A673 (cell line): ENCODE measurements at regions not wholly inside any gene's neighbourhood (a gene's known extent, or its start where the extent isn't known, plus 50 kb on each side); places are given as distances from the start of the nearest gene placed in this dataset.

Experiments
- BruUV-seq: library from RNA; stranded (reverse); fragments of 400-500 nt; replicated peaks from 2 replicates; lab custom pipeline; 2021; lab: Mats Ljungman, UMichigan
- CTCF ChIA-PET: fragments of 300-600 bp; sonication (Branson Sonifier 250); formaldehyde crosslinking; loops from one replicate; lab custom pipeline; 2022; ENCODE audit warnings: antibody characterized with exemption; lab: Charles Lee
- POLR2A ChIA-PET: fragments of 300-600 bp; sonication (Branson Sonifier 250); formaldehyde crosslinking; loops from one replicate; lab custom pipeline; 2022; ENCODE audit warnings: antibody characterized with exemption; ENCODE audit not compliant: low non-redundant PET; lab: Charles Lee
- DNase-seq: peaks from one replicate; pipeline ENCODE4 v3.0.0-alpha.2; 2015; ENCODE audit warnings: low spot score
- H3K27ac ChIP-seq: fragments of 200-600 bp; sonication (generic); 2 replicates; pipeline ENCODE4 v1.5.1; 2016; ENCODE audit warnings: mixed run types, low read depth, mild to moderate bottlenecking, mixed read lengths, antibody characterized with exemption, low read length; ENCODE audit not compliant: poor library complexity, severe bottlenecking
- H3K27me3 ChIP-seq: fragments of 200-600 bp; sonication (generic); replicated peaks from 2 replicates; pipeline ENCODE4 v1.6.1; 2017; ENCODE audit warnings: mixed run types, low read depth, mild to moderate bottlenecking, mixed read lengths, antibody characterized with exemption, low read length; ENCODE audit not compliant: insufficient read depth, poor library complexity
- H3K36me3 ChIP-seq: fragments of 200-600 bp; sonication (generic); 2 replicates; pipeline ENCODE4 v1.6.1; 2016; ENCODE audit warnings: mixed run types, mild to moderate bottlenecking, mixed read lengths, antibody characterized with exemption, low read length; ENCODE audit not compliant: insufficient read depth, poor library complexity, severe bottlenecking
- H3K4me1 ChIP-seq: fragments of 200-600 bp; sonication (generic); 2 replicates; pipeline ENCODE4 v1.6.1; 2017; ENCODE audit warnings: mixed run types, mild to moderate bottlenecking, mixed read lengths, antibody characterized with exemption, low read length; ENCODE audit not compliant: insufficient read depth, poor library complexity, severe bottlenecking
- H3K4me3 ChIP-seq: fragments of 200-600 bp; sonication (generic); 2 replicates; pipeline ENCODE4 v1.5.1; 2016; ENCODE audit warnings: low read depth, mixed run types, mild to moderate bottlenecking, mixed read lengths, low read length; ENCODE audit not compliant: poor library complexity, severe bottlenecking
- H3K9me3 ChIP-seq: fragments of 200-600 bp; sonication (generic); 2 replicates; pipeline ENCODE4 v1.6.1; 2016; ENCODE audit warnings: mixed run types, low read depth, mild to moderate bottlenecking, mixed read lengths, antibody characterized with exemption, low read length; ENCODE audit not compliant: poor library complexity, severe bottlenecking
- CTCF ChIP-seq: fragments of 300-800, 200-600 bp; sonication (generic); conservative IDR thresholded peaks from 2 replicates; pipeline ENCODE4 v1.5.1; 2017; ENCODE audit warnings: low read depth, mild to moderate bottlenecking, antibody characterized with exemption, low read length, moderate library complexity, mixed read lengths
- EZH2 ChIP-seq: fragments of 200-600 bp; sonication (generic); IDR thresholded peaks from 2 replicates; pipeline ENCODE4 v1.6.1; 2017; ENCODE audit warnings: borderline replicate concordance, low read depth, mild to moderate bottlenecking, mixed read lengths, antibody characterized with exemption, low read length; ENCODE audit not compliant: poor library complexity, severe bottlenecking
- intact Hi-C: fragments of 100-400 bp; cut with micrococcal nuclease; formaldehyde crosslinking; loops from one replicate; pipeline ENCODE4 v1.10.0; 2022; ENCODE audit not compliant: unreplicated experiment

DNA sequence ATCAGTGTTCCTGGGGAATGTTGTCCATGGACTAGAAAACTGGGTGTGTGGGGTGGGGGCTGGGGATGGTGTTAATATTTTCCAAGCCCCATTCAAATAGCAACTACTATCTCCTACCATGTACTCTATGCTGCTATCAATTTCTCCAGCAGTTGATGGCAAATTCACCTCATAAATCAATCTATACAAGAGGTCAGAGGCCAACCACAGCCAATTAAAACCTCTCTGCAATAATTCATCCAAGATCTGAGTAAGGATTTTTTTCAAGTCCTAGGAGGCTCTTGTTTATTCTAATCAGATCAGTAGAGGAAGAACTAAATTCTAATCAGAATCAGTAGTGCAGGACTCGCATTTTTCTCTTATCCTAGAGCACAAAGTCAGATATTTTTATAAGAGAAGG lies 73.4 kb upstream of the WT1 start:
- peaks cover 6% of the 10 kb centered on the region for H3K4me1 ChIP-seq
- intact Hi-C loops, result no loop called here
- no peak overlapping the region for H3K4me3 ChIP-seq
- peaks cover 6% of the 10 kb centered on the region for H3K27me3 ChIP-seq
- POLR2A ChIA-PET, result no interaction called here
- CTCF ChIA-PET, result no interaction called here
- no peaks in the 10 kb centered on the region for H3K9me3 ChIP-seq
- H3K27ac ChIP-seq, result no peak overlapping the region
- TF ChIP-seq EZH2 (no peak), CTCF (no peak)
- no peaks in the 10 kb centered on the region for H3K36me3 ChIP-seq
- no peak for DNase-seq
- BruUV-seq, result no TSS peak

GRCh38 chr11:32500001-32500400 lies 64.7 kb upstream of the WT1 start:
- Histone ChIP-seq H3K4me3 (no peak overlapping the region), H3K27ac (no peak overlapping the region), H3K9me3 (no peaks in the 10 kb centered on the region), H3K4me1 (no peaks in the 10 kb centered on the region), H3K36me3 (no peaks in the 10 kb centered on the region), H3K27me3 (no peaks in the 10 kb centered on the region)
- no TSS peak for BruUV-seq
- intact Hi-C loops, result no loop called here
- no peak for TF ChIP-seq CTCF
- no peak for DNase-seq
- ChIA-PET CTCF (no interaction called here), POLR2A (no interaction called here)

DNA sequence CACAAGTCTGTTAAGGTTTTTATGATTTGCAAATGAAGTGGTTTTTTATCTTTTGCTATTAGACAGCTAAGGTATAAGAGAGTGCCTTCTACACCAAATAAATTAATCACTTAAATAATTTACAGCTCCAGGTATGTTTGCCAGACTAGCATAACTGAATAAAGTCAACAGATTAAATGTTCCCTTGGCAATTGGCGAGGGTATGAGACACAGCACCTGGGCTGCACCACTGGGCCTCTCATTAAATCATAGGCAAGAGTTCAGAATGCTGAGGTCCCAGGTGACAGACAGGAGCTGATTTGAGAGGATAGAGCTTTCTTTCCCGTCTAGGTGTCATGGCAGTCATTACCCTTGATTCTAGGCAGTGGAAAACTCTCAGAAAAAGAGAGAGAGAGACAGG lies 62.6 kb upstream of the WT1 start:
- Histone ChIP-seq H3K4me3 (no peak overlapping the region), H3K9me3 (no peaks in the 10 kb centered on the region), H3K27ac (no peak overlapping the region), H3K4me1 (no peaks in the 10 kb centered on the region), H3K36me3 (no peaks in the 10 kb centered on the region), H3K27me3 (peaks cover 14% of the 10 kb centered on the region)
- no TSS peak for BruUV-seq
- no peak for DNase-seq
- intact Hi-C loops, result no loop called here
- POLR2A ChIA-PET, result interaction anchor here (0.7 kb wide), 1 partner anchor 10 kb away, joined by 3 read pairs; no protein-coding TSS in a partner anchor
- CTCF ChIA-PET, result no interaction called here
- TF ChIP-seq EZH2, result no peak
- no peak for TF ChIP-seq CTCF
